AG04449 (cell line): ENCODE measurements at regions not wholly inside any gene's neighbourhood (a gene's known extent, or its start where the extent isn't known, plus 50 kb on each side); places are given as distances from the start of the nearest gene placed in this dataset.

ENCODE experiments used
- CTCF ChIA-PET: fragments of 350-600 bp; formaldehyde crosslinking; extraction: SDS; loops from one replicate; lab custom pipeline; 2021; ENCODE audit warnings: antibody characterized with exemption; lab: Yijun Ruan, JAX
- POLR2A ChIA-PET: fragments of 400-600, 350-600 bp; formaldehyde crosslinking; extraction: SDS; loops from one replicate; lab custom pipeline; 2020; ENCODE audit warnings: antibody characterized with exemption, inconsistent platforms; lab: Yijun Ruan, JAX
- DNase-seq: peaks from one replicate; pipeline ENCODE4 v3.0.0-alpha.2; 2010; ENCODE audit warnings: low read depth, low spot score
- H3K4me3 ChIP-seq: 2 replicates; pipeline ENCODE4 v1.5.1; 2011; ENCODE audit warnings: low read depth, mild to moderate bottlenecking, control low read depth, low read length
- TF ChIP-seq, protein P1 (sequence below): IDR thresholded peaks from one replicate; pipeline ENCODE4 v1.5.1; 2011; ENCODE audit warnings: mild to moderate bottlenecking, moderate library complexity, low read length, control low read depth, inconsistent platforms; ENCODE audit not compliant: insufficient read depth; ENCODE audit errors: missing control alignments

DNA sequence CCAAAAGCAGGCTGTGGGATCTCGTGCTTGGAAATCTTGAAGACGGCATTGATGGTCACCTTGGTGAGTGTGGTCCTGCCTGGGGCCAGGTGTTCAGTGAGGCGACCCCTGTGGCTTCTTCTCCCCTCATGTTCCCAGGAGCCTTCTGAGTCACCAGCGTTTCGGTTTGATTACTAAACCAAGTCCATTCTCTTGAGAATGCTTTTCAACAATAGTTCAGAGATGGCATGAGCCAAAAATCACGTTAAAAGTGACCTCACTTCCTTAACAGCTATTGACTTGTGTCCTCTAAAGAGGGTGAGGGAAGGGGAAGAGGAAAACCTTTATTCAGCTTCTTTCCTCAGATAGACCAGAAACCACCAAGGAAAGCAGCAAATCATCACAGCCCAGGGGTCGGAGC is 315.2 kb downstream of the GATA3 start:
- ChIA-PET POLR2A (no interaction called here), CTCF (no interaction called here)
- no peak for DNase-seq
- TF ChIP-seq, protein P1, sequence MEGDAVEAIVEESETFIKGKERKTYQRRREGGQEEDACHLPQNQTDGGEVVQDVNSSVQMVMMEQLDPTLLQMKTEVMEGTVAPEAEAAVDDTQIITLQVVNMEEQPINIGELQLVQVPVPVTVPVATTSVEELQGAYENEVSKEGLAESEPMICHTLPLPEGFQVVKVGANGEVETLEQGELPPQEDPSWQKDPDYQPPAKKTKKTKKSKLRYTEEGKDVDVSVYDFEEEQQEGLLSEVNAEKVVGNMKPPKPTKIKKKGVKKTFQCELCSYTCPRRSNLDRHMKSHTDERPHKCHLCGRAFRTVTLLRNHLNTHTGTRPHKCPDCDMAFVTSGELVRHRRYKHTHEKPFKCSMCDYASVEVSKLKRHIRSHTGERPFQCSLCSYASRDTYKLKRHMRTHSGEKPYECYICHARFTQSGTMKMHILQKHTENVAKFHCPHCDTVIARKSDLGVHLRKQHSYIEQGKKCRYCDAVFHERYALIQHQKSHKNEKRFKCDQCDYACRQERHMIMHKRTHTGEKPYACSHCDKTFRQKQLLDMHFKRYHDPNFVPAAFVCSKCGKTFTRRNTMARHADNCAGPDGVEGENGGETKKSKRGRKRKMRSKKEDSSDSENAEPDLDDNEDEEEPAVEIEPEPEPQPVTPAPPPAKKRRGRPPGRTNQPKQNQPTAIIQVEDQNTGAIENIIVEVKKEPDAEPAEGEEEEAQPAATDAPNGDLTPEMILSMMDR: no peak
- H3K4me3 ChIP-seq: no peak overlapping the region

DNA sequence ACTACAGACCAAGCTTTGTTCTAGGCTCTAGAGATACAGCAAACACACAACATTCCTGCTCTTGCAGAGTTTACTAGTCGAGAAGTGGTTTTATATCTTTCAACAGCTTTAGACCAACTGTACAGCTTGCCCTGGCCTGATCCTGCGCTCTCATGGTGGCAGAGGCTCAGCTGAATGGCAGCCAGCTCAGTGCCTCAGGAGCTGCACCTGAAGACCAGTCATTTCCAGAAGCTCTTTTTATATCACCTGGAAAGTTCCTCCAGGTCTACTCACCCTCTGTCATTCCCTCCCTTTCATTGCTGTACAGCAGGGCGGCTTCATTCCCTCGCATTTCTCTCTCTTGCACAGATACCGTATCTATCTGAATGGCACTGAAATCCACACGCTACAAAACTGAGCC is 319.8 kb downstream of the GATA3 start:
- TF ChIP-seq, protein P1: no peak
- H3K4me3 ChIP-seq: no peak overlapping the region
- CTCF ChIA-PET: no interaction called here
- no peak for DNase-seq
- POLR2A ChIA-PET: no interaction called here

DNA sequence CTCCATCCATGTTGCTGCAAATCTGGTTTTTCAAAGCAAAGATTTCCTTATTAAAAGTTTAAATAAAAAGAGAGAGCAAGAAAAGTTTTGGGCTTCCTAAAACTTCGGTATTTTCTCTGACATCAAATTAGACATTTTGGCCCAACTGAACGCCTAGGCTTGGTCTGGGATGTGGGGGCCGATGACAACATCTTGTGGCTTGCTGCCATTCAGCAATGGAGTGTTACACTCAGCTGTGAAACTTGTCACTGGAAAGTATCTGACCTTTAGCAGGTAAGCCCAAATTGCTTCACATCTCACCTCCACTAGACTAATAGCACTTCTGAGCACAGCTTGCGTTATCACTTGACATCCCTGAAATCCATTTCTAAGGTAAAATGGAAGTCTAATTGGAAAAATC is 320.6 kb downstream of the GATA3 start:
- TF ChIP-seq, protein P1: no peak
- no peak for DNase-seq
- no peak overlapping the region for H3K4me3 ChIP-seq
- ChIA-PET CTCF (no interaction called here), POLR2A (no interaction called here)

DNA sequence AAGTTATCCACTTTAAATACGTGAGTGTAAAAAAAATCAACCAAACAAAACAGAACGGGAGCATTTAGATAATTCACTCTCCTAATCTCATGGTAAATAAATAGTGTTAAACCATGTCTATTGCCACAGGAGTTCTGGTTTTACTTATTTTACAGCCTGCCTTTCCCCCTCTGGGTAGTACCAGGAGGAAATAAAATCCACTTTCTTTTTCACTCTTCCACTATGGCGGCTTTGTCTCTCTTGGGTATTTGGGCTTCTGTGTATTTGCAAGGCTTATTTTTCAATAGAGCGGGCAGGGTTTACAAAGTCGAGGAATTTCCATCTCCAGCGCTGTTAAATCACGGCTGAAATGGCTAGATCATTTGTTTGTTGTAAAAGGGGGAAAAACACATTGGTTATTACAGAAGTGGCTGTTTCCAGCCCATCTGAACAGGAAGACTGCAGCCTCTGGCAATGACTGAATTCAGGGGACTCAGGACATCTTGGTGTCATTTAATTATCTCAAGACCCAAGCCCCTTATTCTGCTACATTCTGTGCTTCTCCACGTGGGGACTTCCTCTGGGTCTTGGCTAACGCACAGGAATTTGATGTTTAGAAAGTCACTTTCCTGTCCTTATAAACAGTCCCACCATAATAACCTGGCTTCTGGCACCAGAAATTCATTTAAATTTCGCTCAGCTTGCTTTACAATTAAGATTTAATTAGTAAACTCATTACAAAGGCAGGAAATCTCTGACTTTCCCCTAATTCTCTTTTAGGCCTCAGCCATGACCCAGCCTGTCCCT is 323.9 kb downstream of the GATA3 start:
- ChIA-PET POLR2A (no interaction called here), CTCF (no interaction called here)
- TF ChIP-seq, protein P1: no peak
- no peak overlapping the region for H3K4me3 ChIP-seq
- DNase-seq: no peak

DNA sequence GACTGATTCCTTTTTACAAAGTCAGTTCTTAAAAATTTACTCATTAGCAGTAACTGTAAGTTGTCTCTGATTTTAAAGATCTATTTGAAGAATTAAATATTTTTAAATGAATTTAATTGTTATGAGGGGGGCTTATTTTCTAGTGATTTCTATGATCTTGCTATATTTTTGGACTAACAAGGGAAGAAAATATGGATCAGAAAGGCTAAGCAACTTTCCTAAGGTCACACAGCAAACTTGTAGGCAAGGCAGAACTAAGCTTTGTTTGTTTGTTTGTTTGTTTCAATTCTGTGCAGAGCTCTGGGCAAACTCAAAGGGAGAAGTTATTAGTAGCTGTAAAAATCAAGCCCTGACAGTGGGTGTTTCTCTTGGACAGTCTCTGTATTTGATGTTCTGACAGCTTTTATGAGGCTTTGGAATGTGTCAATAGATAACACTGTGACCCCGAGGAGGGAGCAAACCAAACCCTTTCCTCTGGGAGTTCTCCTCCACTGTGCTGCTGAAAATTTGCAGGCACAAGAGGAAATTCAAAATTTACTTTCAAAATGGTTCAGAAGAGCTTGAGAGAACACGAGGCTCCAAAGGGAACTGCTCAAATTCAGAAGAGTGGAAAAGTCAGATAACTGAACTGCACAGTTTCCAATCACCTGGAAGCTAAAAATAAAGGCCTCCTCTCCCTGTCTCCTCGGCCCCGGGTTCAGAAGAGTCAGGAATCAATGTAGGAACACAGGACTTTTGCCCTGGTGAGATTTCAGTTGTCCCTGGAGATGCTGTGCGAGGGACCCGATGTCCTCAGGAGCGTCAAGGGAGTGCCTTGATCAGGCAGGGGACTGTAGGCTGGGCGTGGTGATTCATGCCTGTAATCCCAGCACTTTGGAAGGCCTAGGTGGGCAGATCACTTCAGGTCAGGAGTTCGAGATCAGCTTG is 325.7 kb downstream of the GATA3 start:
- DNase-seq: no peak
- no peak overlapping the region for H3K4me3 ChIP-seq
- POLR2A ChIA-PET: no interaction called here
- TF ChIP-seq, protein P1: no peak
- CTCF ChIA-PET: no interaction called here
